ENCODE measurements at regions not wholly inside any gene's neighbourhood (a gene's known extent, or its start where the extent isn't known, plus 50 kb on each side); places are given as distances from the start of the nearest gene placed in this dataset.
"Not testable (repeated sequence)": the region's sequence is repeated elsewhere in the genome, so short reads cannot be mapped to it uniquely, and the experiment has no call there.

DNA sequence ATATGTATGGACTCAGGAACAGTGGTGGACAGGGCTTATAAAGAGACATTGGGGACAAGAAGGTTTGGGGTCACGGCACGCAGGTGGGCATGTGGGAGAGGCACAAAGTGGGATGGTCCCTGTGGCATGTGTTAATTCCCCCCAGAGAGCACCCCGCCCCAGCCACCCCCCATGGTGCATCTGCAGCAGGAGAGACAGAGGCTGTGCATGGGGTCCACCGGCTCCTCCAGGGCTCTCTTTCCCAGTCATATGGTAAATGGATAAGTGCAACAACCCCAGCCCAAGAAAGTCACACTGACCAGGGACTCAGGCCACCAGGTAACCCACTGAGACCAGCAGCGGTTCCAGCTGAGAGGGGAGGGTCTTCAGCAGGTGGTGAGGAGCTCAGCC, 242.1 kb downstream of the BCL11B start:
- no peak overlapping the region for H3K4me3 Mint-ChIP-seq
- no peaks in the 10 kb centered on the region for H3K36me3 Mint-ChIP-seq (ENCODE audit: low read depth)
- no peaks in the 10 kb centered on the region for H3K27me3 Mint-ChIP-seq
- peaks cover 5% of the 10 kb centered on the region for H3K4me1 Mint-ChIP-seq
- peaks cover 7% of the 10 kb centered on the region for H3K9me3 Mint-ChIP-seq
- H3K27ac Mint-ChIP-seq: no peak overlapping the region
- no peak for DNase-seq
- intact Hi-C loops (cut with micrococcal nuclease): no loop called here

DNA sequence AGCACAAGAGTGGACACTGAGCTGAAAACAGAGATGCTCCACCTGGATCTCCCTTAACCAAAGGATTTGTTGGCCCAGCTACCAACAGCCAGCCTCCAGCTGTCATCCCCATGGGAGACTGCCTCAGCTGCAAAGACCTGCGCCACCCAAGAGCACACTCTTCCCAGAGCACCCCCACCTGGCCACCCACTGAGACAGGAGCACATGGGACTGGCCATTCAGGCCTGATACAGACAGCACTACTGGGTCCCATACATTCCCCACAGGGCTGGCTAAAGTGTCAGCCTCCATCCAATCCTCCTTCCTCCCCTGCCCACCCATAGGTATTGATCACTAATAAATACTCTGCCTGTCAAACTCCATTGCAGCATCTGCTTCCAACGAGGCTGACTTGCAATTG, 241.5 kb downstream of the BCL11B start:
- intact Hi-C loops (cut with micrococcal nuclease): no loop called here
- H3K9me3 Mint-ChIP-seq: peaks cover 7% of the 10 kb centered on the region
- no peaks in the 10 kb centered on the region for H3K27me3 Mint-ChIP-seq
- H3K36me3 Mint-ChIP-seq (ENCODE audit: low read depth): no peaks in the 10 kb centered on the region
- H3K4me1 Mint-ChIP-seq: peaks cover 5% of the 10 kb centered on the region
- H3K27ac Mint-ChIP-seq: no peak overlapping the region
- DNase-seq: no peak
- H3K4me3 Mint-ChIP-seq: no peak overlapping the region

DNA sequence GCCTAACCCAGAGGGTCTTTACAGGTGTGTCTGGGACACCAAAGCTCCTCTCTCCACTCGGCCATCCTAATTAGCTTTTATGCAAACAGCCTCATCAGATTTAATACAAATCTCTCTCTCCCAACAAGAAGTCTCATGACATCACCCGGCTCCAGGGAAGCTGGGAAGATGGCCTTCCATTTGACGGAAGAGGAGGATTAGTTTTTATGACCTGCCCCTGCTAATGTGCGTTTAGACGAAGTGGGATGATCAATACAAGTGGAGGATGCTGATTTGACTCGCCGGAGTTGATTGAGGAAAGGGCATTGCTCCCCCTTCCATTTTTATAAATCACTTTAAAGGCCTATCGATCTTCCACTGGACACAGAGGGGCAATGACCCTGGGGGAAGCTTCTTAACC, 239.2 kb downstream of the BCL11B start:
- Mint-ChIP-seq H3K4me1 (no peaks in the 10 kb centered on the region), H3K27me3 (peaks cover 3% of the 10 kb centered on the region), H3K27ac (no peak overlapping the region), H3K36me3 (ENCODE audit: low read depth) (no peaks in the 10 kb centered on the region), H3K4me3 (no peak overlapping the region), H3K9me3 (no peaks in the 10 kb centered on the region)
- no peak for DNase-seq
- intact Hi-C loops (cut with micrococcal nuclease): no loop called here

DNA sequence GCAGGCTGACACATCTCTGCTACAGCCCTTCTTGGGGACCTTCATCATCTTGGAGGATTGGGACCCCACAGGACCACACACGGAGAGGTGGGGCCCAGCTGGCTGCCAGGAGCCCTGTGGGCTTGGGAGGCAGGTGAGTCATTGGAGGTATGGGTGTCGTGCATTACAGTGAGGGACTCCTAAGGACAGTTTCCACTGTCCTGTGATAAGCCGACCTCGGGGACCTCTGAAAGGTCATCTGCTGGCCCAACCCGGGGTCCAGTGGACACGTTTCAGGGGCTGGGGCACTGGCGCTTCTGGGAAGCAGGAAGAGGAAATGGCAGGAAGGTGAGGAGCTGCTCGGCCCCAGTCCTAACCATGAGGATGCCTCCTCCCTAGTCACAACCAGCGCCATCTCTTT, 238.0 kb downstream of the BCL11B start:
- Mint-ChIP-seq H3K9me3 (no peaks in the 10 kb centered on the region), H3K27ac (no peak overlapping the region), H3K27me3 (peaks cover 3% of the 10 kb centered on the region), H3K4me3 (no peak overlapping the region), H3K4me1 (no peaks in the 10 kb centered on the region), H3K36me3 (ENCODE audit: low read depth) (no peaks in the 10 kb centered on the region)
- no peak for DNase-seq
- intact Hi-C loops (cut with micrococcal nuclease): no loop called here

DNA sequence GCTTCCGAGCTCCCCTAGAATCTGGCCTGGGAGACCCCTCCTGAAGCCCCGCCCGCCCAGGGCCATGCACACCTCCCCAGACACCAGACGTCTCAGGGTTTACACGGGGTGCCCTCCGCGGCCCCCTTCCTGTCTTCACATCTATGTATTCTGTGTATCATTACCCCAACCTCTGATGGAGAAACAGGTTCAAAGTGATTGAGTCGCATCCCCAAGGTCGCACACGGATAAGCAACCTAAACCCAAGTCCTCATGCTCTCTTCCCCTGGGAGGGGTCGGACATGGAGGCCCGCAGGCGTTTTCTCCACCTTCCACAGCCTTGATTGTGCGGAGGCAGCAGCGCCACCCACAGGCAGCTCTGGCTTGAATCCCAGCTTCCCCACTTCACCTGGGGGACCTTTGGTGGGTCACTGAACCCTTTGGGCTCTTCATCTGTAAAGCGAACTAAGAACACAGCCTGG, 237.3 kb downstream of the BCL11B start:
- no peaks in the 10 kb centered on the region for H3K4me1 Mint-ChIP-seq
- H3K27ac Mint-ChIP-seq: peak overlapping the region; percentile 38
- no peak overlapping the region for H3K4me3 Mint-ChIP-seq
- intact Hi-C loops (cut with micrococcal nuclease): no loop called here
- H3K9me3 Mint-ChIP-seq: no peaks in the 10 kb centered on the region
- H3K36me3 Mint-ChIP-seq (ENCODE audit: low read depth): no peaks in the 10 kb centered on the region
- H3K27me3 Mint-ChIP-seq: peaks cover 3% of the 10 kb centered on the region
- no peak for DNase-seq

DNA sequence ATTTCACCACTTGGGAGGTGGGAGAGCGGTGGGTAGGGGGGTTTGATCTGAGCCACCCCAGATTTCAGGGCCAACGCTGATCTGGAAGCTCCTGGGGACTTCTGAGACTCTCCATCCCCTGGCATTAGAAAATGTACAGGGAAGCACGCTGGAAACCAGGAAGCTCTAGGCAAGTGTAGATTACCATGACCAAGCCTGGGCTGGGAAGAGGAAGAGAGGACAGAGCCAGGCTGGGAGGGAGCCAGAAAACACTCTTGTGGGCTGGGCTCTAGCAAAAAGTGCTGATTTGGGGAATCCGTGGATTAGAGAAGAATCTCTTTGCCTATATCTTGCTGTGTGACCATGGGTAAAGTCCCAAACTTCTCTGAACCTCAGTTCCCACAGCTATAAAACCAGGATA, 236.7 kb downstream of the BCL11B start:
- intact Hi-C loops (cut with micrococcal nuclease): no loop called here
- Mint-ChIP-seq H3K27ac (no peak overlapping the region), H3K27me3 (peaks cover 3% of the 10 kb centered on the region), H3K4me1 (no peaks in the 10 kb centered on the region), H3K9me3 (no peaks in the 10 kb centered on the region), H3K4me3 (no peak overlapping the region), H3K36me3 (ENCODE audit: low read depth) (no peaks in the 10 kb centered on the region)
- DNase-seq: no peak

DNA sequence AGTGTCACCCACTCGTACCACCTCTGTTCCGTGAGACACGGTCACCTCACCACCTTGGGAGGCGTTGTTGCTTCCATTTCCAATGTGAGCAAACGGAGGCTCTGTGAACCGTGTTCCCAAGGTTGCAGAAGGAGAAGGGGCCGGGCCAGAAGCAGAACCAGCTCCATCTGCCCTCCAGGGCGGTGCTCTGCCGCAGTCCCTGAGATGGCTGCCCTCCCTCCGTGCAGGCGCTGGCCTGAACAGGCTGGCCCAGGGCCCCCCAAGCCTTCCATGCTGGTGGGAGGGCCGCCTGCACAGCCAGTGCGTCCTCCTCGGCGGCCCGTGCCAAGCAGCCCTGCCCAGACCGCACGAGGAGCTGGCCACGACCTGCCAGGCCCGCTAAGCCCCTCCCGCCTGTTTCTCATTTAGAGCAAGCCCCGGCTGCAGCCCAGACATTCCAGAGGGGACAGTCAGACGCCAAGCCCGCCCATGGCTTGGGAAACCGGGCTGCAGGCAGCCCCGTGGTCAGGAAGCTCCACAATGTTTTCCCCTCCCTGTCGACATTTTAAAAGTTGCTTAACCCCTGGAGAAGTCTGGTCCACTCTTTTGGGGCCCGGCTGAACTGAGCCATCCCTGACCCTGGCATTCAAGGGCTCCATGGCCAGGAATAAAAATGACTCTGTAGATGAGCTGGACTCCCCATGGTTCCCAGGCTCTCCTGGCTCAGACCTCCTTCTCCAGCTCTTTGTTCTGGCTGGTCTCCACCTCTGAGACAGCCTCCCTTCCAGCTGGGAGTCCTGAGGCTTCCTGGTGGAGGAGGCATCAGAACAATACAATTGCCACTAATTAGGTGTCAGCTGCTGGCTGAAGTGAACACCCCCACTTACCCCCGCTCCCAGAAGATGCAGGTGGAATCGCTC, 236.0 kb downstream of the BCL11B start:
- Mint-ChIP-seq H3K36me3 (ENCODE audit: low read depth) (no peaks in the 10 kb centered on the region), H3K27ac (no peak overlapping the region), H3K4me1 (no peaks in the 10 kb centered on the region), H3K27me3 (peaks cover 3% of the 10 kb centered on the region), H3K4me3 (no peak overlapping the region), H3K9me3 (no peaks in the 10 kb centered on the region)
- DNase-seq: no peak
- intact Hi-C loops (cut with micrococcal nuclease): no loop called here

DNA sequence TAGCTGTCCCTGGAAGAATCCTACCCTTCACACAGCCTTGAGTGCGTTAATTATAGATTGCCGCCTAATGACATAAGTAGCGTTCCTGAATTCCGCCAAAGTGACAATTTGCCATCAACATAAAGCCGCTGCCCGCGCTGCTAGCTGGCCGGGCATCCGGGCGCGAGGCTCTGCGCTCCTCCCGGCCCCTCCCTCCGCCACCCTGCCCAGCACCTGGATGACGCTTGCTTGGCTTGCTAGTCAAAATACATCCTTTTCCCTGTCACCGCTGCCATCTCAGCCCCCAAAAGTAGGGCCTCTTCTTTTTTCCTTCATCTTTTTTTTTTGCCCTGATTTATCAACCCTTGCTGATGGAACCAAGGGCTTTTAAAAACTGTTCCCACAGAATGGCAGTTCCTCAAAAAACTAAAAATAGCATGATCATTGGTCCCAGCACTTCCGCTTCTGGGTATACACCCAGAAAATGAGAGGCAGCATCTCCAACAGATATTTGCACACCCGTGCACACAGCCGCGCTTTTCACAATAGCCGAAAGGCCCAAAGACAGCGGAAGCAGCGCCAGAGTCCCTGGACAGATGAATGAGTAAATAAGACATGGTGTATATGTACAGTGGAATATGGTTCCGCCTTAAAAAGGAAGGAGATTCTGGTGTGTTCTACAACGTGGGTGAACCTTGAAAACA, 235.2 kb downstream of the BCL11B start:
- Mint-ChIP-seq H3K27me3 (peaks cover 3% of the 10 kb centered on the region), H3K4me3 (no peak overlapping the region), H3K27ac (no peak overlapping the region), H3K9me3 (no peaks in the 10 kb centered on the region), H3K4me1 (no peaks in the 10 kb centered on the region), H3K36me3 (ENCODE audit: low read depth) (no peaks in the 10 kb centered on the region)
- intact Hi-C loops (cut with micrococcal nuclease): no loop called here
- no peak for DNase-seq

DNA sequence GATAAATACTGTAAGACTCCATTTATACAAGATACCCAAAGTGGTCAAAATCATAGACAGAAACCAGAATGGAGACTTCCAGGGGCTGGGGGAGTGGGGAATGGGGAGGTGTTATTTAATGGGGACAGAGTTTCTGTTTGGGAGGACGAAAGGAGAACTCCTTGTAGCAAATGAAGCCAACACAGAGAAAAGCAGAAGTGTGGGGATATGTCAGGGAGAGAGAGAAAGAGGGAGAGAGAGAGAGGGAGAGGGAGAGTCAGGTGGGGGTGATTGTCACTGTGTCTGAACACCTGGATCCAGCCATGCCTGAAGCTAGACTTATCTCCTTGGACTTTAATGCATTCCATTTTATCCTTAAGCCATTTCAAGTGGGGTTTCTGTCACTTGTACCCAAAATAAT, 234.7 kb downstream of the BCL11B start:
- H3K27ac Mint-ChIP-seq; H3K4me1 Mint-ChIP-seq; H3K9me3 Mint-ChIP-seq; H3K27me3 Mint-ChIP-seq; DNase-seq; intact Hi-C loops (cut with micrococcal nuclease); H3K4me3 Mint-ChIP-seq; H3K36me3 Mint-ChIP-seq (ENCODE audit: low read depth): not testable (repeated sequence)

DNA sequence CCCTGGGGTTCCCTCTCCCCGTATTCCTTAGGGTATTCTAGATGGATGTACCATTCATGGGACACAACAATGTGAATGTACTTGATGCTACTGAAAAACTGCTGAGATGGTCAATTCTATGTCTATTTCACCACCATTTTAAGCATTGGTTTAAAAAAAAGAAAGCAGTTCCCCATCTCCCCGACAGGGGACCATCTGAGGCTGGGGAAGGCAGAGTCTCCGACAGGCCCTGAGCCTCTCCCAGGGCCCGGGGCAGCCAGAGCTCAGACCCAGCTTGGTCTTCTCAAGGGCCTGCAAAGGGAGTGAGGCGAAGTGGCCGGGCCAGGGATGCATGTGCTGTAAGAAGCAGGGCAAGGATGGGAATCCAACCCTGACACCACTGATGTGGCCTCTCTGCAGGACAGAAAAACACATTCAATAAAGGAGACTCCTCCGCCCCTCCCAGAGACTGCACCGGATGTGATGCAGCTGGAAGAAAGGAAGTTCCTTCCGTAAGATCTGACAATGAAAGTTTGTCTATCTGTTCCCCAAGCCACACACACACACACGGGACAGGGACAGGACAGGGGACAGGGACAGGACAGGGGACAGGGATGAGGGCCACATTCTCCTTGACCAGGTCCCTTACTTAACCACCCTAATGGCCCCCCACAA, 234.1 kb downstream of the BCL11B start:
- Mint-ChIP-seq H3K27ac (no peak overlapping the region), H3K4me1 (no peaks in the 10 kb centered on the region), H3K4me3 (no peak overlapping the region), H3K9me3 (no peaks in the 10 kb centered on the region), H3K27me3 (peaks cover 3% of the 10 kb centered on the region), H3K36me3 (ENCODE audit: low read depth) (no peaks in the 10 kb centered on the region)
- intact Hi-C loops (cut with micrococcal nuclease): no loop called here
- no peak for DNase-seq

DNA sequence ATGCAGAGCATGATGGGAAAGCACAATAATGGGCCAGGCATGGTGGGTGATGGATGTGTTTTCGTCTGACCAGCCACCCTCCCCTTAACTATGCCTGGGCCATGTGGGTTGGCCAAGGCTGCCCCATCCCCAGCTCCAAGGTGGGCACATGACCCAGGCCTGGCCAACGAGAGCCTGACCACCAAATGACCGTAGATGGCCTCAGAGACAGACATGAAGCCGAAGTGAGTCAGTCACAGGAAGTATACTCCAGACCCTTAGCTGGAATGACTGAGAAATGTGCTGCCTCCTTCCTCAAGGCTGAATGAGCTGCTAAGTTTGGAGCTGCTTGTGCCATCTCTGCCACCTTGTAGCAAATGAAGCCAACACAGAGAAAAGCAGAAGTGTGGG, 233.6 kb downstream of the BCL11B start:
- H3K27me3 Mint-ChIP-seq: peaks cover 3% of the 10 kb centered on the region
- no peak overlapping the region for H3K27ac Mint-ChIP-seq
- intact Hi-C loops (cut with micrococcal nuclease): no loop called here
- H3K9me3 Mint-ChIP-seq: no peaks in the 10 kb centered on the region
- no peak overlapping the region for H3K4me3 Mint-ChIP-seq
- no peak for DNase-seq
- H3K4me1 Mint-ChIP-seq: no peaks in the 10 kb centered on the region
- no peaks in the 10 kb centered on the region for H3K36me3 Mint-ChIP-seq (ENCODE audit: low read depth)

DNA sequence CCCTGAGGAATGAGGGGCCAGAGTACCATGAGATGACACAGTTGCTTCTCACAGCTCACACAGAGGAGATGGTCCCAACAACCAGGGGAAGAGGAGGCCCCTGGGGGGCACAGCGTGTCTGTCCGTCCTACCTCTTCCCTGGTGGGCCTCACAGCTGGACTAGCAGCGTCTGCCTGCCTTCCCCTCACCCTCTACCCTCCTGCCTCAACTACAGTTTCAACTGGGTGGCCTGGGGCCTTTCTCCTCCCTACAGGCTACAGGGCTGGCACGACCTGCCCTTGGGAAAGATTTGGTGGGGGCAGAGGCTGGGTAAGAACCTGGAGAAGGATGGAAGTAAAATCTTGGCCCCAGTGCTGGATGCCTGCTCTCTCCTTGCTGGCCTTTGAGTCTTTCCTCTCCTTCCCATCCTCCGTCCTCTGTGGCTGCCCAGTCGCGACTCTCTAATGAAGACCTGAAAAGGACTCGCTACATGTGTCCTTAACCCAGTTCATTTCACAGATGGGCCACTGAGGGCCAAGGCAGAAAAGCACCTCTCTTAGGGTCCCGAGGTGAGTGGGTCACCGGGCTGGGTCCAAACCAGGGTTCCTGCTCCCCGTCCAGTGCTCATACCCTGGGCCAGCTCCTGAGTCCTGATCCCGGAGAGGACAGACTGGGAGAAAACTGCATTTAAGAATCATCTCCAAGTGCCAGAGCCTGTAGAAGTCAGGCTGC, 232.5 kb downstream of the BCL11B start:
- DNase-seq: no peak
- Mint-ChIP-seq H3K4me3 (no peak overlapping the region), H3K4me1 (no peaks in the 10 kb centered on the region), H3K27ac (no peak overlapping the region), H3K27me3 (peaks cover 3% of the 10 kb centered on the region), H3K36me3 (ENCODE audit: low read depth) (no peaks in the 10 kb centered on the region), H3K9me3 (peaks cover 4% of the 10 kb centered on the region)
- intact Hi-C loops (cut with micrococcal nuclease): no loop called here

DNA sequence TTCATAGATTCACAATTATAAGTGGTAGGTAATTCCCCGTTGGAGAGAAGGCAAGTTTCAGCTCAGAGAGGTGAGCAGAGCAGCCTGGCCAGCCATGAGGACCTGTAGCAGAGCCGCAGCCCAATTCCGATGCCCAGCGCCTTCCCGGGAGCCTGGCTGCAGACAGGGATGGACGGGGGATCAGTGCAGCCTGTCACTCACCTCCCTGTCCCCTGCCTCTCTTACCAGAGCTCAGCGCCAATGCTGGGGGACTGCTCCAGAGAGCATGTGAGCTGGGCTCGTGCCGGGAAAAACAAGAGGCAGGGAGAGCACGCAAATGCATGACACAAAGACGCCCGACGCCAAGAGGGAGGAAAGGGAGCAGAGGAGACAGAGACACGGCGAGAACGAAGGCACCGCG, 231.9 kb downstream of the BCL11B start:
- intact Hi-C loops (cut with micrococcal nuclease): no loop called here
- no peak overlapping the region for H3K27ac Mint-ChIP-seq
- H3K4me1 Mint-ChIP-seq: no peaks in the 10 kb centered on the region
- H3K36me3 Mint-ChIP-seq (ENCODE audit: low read depth): no peaks in the 10 kb centered on the region
- H3K27me3 Mint-ChIP-seq: peaks cover 5% of the 10 kb centered on the region
- H3K4me3 Mint-ChIP-seq: no peak overlapping the region
- DNase-seq: no peak
- peaks cover 8% of the 10 kb centered on the region for H3K9me3 Mint-ChIP-seq

DNA sequence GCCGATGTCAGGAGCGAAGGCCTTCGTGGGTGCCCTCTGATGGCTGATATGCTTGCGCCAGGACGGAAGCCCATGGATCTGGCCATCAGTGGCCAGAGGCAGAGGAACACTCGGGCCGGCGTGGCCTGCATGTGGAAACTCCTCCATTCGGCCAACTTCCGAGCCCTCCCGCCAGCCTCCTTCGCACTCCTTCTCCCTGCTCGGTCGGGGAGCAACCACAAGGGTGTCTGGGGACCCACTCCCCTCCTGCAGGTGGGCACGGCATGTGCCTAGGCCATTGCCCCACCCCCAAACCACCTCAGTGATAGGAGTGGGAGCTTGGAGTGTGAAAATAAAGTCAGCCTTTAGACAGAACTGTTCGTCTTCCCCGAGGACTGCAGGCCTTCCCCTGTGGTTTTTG, 231.3 kb downstream of the BCL11B start:
- peaks cover 11% of the 10 kb centered on the region for H3K9me3 Mint-ChIP-seq
- no peak overlapping the region for H3K27ac Mint-ChIP-seq
- no peaks in the 10 kb centered on the region for H3K4me1 Mint-ChIP-seq
- H3K27me3 Mint-ChIP-seq: peaks cover 5% of the 10 kb centered on the region
- H3K36me3 Mint-ChIP-seq (ENCODE audit: low read depth): no peaks in the 10 kb centered on the region
- DNase-seq: no peak
- intact Hi-C loops (cut with micrococcal nuclease): no loop called here
- H3K4me3 Mint-ChIP-seq: no peak overlapping the region

All from activated CD4-positive, alpha-beta T cell treated with anti-CD3 and anti-CD28 coated beads, Interleukin-2, amount 10 ng/mL, durations not matched to agents 24 days and 14 days (primary cell).